ENCODE measurements at regions not wholly inside any gene's neighbourhood (a gene's known extent, or its start where the extent isn't known, plus 50 kb on each side); places are given as distances from the start of the nearest gene placed in this dataset.

DNA sequence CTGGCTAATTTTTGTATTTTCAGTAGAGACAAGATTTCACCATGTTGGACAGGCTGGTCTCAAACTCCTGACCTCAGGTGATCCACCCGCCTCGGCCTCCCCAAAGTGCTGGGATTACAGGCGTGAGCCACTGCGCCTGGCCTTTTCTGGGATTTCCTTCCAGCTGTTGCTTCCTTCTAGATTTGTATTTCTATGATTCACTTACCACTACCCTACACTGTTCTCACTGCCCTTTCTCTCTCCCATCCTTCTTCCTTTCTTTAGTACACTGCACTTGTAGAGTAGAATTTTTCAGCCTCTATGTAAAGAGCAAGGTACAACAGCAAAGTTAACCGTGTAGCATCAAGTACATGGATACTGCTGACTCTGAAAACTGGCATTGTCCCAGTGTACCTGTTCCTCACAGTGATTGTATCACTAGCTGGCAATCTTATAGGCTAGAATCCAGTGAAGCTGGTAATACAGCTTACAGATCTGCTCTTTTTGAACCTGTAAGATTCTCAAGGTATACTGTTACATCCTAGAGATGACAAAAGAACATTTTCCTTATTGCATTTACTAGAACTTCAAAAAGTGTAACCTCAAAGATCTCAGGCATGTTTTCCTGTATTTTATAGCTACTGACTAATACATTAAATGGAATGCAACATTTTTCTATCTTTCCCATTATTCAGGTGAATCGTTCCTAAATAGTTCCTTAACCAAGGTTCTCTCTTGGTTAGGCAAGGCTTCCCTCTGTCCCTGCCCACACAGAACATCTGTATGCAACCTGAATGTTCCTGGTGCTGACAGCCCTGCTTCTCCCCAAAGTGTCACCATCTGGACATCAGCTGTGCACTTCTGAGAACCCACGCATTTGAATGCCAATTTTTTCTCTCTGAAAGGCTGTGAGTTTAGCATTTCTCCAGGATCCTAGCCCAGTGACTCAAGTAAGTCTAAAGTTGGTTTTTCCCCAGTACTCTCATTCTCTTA, 74.1 kb upstream of the RAP2B start:
- TF ChIP-seq, protein P1, sequence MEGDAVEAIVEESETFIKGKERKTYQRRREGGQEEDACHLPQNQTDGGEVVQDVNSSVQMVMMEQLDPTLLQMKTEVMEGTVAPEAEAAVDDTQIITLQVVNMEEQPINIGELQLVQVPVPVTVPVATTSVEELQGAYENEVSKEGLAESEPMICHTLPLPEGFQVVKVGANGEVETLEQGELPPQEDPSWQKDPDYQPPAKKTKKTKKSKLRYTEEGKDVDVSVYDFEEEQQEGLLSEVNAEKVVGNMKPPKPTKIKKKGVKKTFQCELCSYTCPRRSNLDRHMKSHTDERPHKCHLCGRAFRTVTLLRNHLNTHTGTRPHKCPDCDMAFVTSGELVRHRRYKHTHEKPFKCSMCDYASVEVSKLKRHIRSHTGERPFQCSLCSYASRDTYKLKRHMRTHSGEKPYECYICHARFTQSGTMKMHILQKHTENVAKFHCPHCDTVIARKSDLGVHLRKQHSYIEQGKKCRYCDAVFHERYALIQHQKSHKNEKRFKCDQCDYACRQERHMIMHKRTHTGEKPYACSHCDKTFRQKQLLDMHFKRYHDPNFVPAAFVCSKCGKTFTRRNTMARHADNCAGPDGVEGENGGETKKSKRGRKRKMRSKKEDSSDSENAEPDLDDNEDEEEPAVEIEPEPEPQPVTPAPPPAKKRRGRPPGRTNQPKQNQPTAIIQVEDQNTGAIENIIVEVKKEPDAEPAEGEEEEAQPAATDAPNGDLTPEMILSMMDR (IDR thresholded peaks at IDR 0.05): no peak
- TF ChIP-seq EP300 (IDR thresholded peaks at IDR 0.05) (no peak), POLR2A (IDR thresholded peaks at IDR 0.05) (no peak)
